RWPE1 (cell line): ENCODE measurements at regions not wholly inside any gene's neighbourhood (a gene's known extent, or its start where the extent isn't known, plus 50 kb on each side); places are given as distances from the start of the nearest gene placed in this dataset.
A peak's percentile ranks its signal among the peaks of the same experiment; 100 is the strongest.

ENCODE experiments used
- CTCF ChIA-PET: fragments of 350-600 bp; sonication (Branson Sonifier 250); formaldehyde crosslinking; extraction: SDS; loops from one replicate; lab custom pipeline; 2021; lab: Yijun Ruan, JAX
- POLR2A ChIA-PET: fragments of 400-600 bp; formaldehyde crosslinking; extraction: SDS; loops from one replicate; lab custom pipeline; 2020; ENCODE audit warnings: antibody characterized with exemption; ENCODE audit not compliant: low non-redundant PET; lab: Yijun Ruan, JAX
- DNase-seq: peaks from one replicate; pipeline ENCODE4 v3.0.0; 2012; ENCODE audit warnings: low spot score
- H3K27ac ChIP-seq: fragments of 450-650 bp; 2 replicates; pipeline ENCODE4 v1.5.1; 2017
- TF ChIP-seq, protein P1 (sequence below): fragments of 450-650 bp; conservative IDR thresholded peaks from 2 replicates; pipeline ENCODE4 v1.5.1; 2017; ENCODE audit warnings: low read depth, mild to moderate bottlenecking

DNA sequence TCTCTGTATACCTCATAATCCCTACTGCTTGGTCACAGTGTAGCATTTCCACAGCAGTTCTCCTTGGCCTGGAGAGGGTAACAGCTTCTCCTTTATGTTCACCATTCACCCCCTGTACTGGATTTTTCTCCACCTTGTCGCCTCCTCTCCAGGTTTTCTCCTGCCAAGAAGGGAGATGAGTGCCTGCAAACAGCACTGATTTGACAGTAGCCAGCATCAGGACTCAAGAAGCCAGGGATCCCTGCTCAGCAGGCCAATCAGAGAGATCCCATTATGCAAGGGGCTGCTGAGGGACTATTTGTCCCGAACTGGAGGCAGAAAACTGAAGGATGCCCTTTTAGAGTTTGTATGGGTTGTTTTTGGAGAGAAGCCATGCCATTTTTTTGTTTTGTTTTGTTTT is 68.6 kb upstream of the RIPOR2 start:
- TF ChIP-seq, protein P1, sequence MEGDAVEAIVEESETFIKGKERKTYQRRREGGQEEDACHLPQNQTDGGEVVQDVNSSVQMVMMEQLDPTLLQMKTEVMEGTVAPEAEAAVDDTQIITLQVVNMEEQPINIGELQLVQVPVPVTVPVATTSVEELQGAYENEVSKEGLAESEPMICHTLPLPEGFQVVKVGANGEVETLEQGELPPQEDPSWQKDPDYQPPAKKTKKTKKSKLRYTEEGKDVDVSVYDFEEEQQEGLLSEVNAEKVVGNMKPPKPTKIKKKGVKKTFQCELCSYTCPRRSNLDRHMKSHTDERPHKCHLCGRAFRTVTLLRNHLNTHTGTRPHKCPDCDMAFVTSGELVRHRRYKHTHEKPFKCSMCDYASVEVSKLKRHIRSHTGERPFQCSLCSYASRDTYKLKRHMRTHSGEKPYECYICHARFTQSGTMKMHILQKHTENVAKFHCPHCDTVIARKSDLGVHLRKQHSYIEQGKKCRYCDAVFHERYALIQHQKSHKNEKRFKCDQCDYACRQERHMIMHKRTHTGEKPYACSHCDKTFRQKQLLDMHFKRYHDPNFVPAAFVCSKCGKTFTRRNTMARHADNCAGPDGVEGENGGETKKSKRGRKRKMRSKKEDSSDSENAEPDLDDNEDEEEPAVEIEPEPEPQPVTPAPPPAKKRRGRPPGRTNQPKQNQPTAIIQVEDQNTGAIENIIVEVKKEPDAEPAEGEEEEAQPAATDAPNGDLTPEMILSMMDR: no peak
- DNase-seq: no peak
- no peak overlapping the region for H3K27ac ChIP-seq
- ChIA-PET POLR2A (no interaction called here), CTCF (interaction anchor here (1.2 kb wide), 1 partner anchor 13 kb away, joined by 4 read pairs; no protein-coding TSS in a partner anchor)

DNA sequence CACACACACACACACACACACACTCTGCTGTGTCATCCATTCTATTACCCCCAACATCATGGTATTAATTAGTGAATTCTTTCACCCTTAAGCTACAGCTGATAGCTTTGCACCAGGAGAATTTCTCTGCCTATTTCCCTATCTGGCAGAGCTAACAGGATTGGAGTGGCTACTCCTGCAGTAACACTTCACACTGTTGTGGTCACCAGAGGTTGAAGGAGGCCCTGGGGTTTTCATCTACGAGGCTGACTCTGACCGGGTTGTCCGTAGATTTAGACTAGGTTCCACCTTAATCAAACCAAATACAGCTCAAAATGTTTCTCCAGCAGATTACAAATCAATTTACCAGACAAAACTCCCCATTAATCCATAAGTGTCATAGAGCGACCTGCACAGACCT is 69.2 kb upstream of the RIPOR2 start:
- DNase-seq: no peak
- POLR2A ChIA-PET: no interaction called here
- CTCF ChIA-PET: interaction anchor here (1.2 kb wide), 1 partner anchor 13 kb away, joined by 4 read pairs; no protein-coding TSS in a partner anchor
- TF ChIP-seq, protein P1: no peak
- H3K27ac ChIP-seq: no peak overlapping the region

DNA sequence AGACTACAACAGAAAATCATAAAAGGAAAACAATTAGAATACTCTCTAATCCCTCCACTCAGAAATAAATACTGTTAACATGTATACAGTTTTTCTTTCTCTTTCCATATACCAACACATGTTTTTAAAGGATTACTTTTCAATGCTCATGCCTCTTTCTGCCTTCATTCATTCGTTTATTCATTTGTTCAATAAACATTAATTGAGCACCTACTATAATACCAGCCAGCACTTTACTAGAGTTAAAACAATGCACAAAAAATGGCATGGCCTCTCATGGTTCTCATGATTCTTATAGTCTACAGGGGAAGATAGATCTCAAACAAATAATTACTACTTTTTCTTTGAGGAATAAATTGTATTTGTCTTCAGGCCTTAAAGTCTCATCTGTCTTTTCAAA is 70.3 kb upstream of the RIPOR2 start:
- ChIA-PET CTCF (no interaction called here), POLR2A (no interaction called here)
- no peak for DNase-seq
- TF ChIP-seq, protein P1: no peak
- H3K27ac ChIP-seq: peak overlapping the region; percentile 95; the same call in 1 of the 2 replicates

DNA sequence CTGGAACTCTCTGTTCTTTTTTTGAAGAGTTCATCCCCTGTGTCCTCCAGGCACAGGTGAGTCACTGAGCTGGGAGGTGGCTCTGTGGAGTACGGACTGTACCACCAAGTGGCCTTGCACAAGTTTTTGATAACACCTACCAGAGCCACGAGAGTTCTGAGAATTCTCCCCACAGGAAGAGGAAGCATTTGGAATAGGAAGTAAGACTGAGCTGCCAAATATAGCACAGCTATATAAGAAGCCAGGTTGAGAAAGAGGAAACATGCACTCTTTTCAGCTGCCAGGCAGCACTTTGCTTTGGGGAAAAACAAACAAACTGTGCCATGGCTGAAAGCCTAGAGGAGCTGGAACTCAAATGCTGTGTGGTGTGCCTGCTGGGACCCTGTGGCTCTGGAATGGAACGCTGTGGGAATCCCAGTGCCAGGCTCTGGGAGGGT is 70.8 kb upstream of the RIPOR2 start:
- TF ChIP-seq, protein P1: no peak
- ChIA-PET POLR2A (no interaction called here), CTCF (no interaction called here)
- peak overlapping the region; percentile 95 for H3K27ac ChIP-seq
- peak; percentile 49 for DNase-seq

DNA sequence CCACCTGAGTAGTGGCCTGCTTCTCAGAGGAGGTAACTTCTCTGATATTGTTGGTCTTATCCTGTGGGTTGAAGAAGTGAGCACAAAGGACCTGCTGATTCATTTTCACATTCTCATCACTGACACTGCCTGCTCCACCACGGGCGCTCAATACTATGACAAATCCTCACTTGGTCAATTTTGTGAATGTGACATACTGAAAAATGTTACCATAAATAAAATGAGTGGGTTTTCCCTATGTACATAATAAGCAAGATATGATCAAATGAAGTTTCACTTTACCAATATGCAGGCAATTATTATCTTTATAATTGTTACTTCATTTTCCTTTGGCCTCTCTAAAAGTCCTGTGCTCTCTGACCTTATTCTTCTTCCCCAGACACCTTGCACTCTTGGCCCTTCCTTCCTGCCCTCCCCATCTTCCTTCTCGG is 71.5 kb upstream of the RIPOR2 start:
- TF ChIP-seq, protein P1: no peak
- ChIA-PET CTCF (interaction anchor here (0.6 kb wide), 1 partner anchor 27 kb away, joined by 5 read pairs; no protein-coding TSS in a partner anchor), POLR2A (no interaction called here)
- DNase-seq: no peak
- H3K27ac ChIP-seq: peak overlapping the region; percentile 95

DNA sequence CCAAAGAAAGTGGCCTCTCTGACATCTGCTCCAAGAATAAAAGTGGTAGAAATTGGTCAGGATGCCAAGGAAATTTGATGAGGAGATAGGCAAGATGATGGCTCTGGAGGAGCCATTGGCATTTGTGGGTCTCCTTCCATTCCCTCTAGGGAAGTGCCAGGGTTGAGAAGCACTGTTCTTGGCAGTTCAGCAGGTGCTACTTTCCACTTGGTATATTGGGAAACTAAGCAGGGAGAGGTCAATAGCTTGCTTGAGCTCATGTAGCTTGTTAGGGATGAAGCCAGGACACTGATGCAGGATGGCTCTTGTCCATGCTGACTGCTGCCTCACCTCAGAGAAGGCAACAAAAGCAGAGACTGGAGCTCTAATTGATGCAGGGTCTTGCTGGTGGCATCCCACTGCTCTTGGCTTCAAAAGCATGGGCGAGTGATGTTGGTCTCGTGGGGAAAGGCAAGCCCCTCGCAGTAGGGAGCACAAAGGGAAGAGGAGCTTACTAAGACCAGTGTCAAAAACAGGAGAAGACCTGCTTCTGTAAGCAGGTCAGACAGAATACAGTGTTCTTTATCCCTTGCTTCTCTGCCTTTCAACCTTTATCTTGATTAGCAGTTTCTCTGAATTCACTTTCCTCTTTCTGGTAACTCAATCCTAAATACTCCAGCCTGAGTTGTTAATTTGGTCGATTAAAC is 73.1 kb upstream of the RIPOR2 start:
- ChIA-PET POLR2A (no interaction called here), CTCF (no interaction called here)
- no peak overlapping the region for H3K27ac ChIP-seq
- TF ChIP-seq, protein P1: no peak
- no peak for DNase-seq
